PC-3 (cell line): ENCODE measurements at regions not wholly inside any gene's neighbourhood (a gene's known extent, or its start where the extent isn't known, plus 50 kb on each side); places are given as distances from the start of the nearest gene placed in this dataset.

Experiments used
- ATAC-seq: fragments of 200-7000 bp; cut with Tn5 transposase; 2 replicates; pipeline ENCODE4 v1.9.1; 2020; ENCODE audit warnings: mild to moderate bottlenecking, moderate library complexity
- BruUV-seq: library from RNA; stranded (reverse); fragments of 400-500 nt; replicated peaks from 2 replicates; lab custom pipeline; 2021; lab: Mats Ljungman, UMichigan
- CTCF ChIA-PET: fragments of 300-600 bp; sonication (Branson Sonifier 250); formaldehyde crosslinking; loops from one replicate; lab custom pipeline; 2022; ENCODE audit warnings: antibody characterized with exemption; lab: Charles Lee
- POLR2A ChIA-PET: fragments of 300-600 bp; sonication (Branson Sonifier 250); formaldehyde crosslinking; loops from one replicate; lab custom pipeline; 2022; ENCODE audit warnings: antibody characterized with exemption; ENCODE audit not compliant: unreplicated experiment; lab: Charles Lee
- DNase-seq: peaks from one replicate; pipeline ENCODE4 v3.0.0-alpha.2; 2015
- H2AFZ ChIP-seq: fragments of 300-600 bp; sonication (generic); 2 replicates; pipeline ENCODE4 v1.6.0; 2016; ENCODE audit warnings: antibody characterized with exemption, low read length
- H3F3A ChIP-seq: fragments of 300-600 bp; sonication (generic); one replicate; pipeline ENCODE4 v1.6.0; 2017; ENCODE audit warnings: antibody characterized with exemption, low read length, control low read depth, mild to moderate bottlenecking; ENCODE audit not compliant: unreplicated experiment
- H3K27ac ChIP-seq: fragments of 300-600 bp; sonication (generic); 2 replicates; pipeline ENCODE4 v1.5.1; 2016; ENCODE audit warnings: mild to moderate bottlenecking, low read length
- H3K27me3 ChIP-seq: fragments of 300-600 bp; sonication (generic); 2 replicates; pipeline ENCODE4 v1.6.1; 2016; ENCODE audit warnings: low read length, mixed read lengths
- H3K36me3 ChIP-seq: fragments of 300-600 bp; sonication (generic); 2 replicates; pipeline ENCODE4 v1.6.1; 2016; ENCODE audit warnings: low read depth, mixed run types, low read length, mixed read lengths
- H3K4me1 ChIP-seq: fragments of 300-600 bp; sonication (generic); 2 replicates; pipeline ENCODE4 v1.5.1; 2016; ENCODE audit warnings: low read length; ENCODE audit not compliant: insufficient read depth
- H3K4me2 ChIP-seq: fragments of 300-600 bp; sonication (generic); 2 replicates; pipeline ENCODE4 v1.6.0; 2016; ENCODE audit warnings: low read length
- H3K4me3 ChIP-seq: fragments of 300-600 bp; sonication (generic); 2 replicates; pipeline ENCODE4 v1.5.1; 2016; ENCODE audit warnings: mild to moderate bottlenecking, low read length, mixed read lengths
- H3K79me2 ChIP-seq: fragments of 300-600 bp; sonication (generic); 2 replicates; pipeline ENCODE4 v1.6.1; 2017; ENCODE audit warnings: low read length, mixed read lengths
- H3K9ac ChIP-seq: fragments of 300-600 bp; sonication (generic); 2 replicates; pipeline ENCODE4 v1.6.0; 2016; ENCODE audit warnings: mild to moderate bottlenecking, low read length
- H3K9me2 ChIP-seq: fragments of 300-600 bp; sonication (generic); replicated peaks from 2 replicates; pipeline ENCODE4 v1.6.1; 2016; ENCODE audit warnings: mixed run types, low read length, mixed read lengths
- H3K9me3 ChIP-seq: fragments of 300-600 bp; sonication (generic); 2 replicates; pipeline ENCODE4 v1.6.1; 2016; ENCODE audit warnings: low read length, mixed read lengths
- H4K20me1 ChIP-seq: fragments of 300-600 bp; sonication (generic); 2 replicates; pipeline ENCODE4 v1.6.1; 2016; ENCODE audit warnings: low read length, mixed read lengths
- CTCF ChIP-seq: fragments of 300-600 bp; sonication (generic); conservative IDR thresholded peaks from 2 replicates; pipeline ENCODE4 v1.5.1; 2017; ENCODE audit warnings: antibody characterized with exemption, low read depth, mild to moderate bottlenecking, low read length
- EZH2 ChIP-seq: fragments of 300-600 bp; sonication (generic); IDR thresholded peaks from one replicate; pipeline ENCODE4 v1.6.1; 2017; ENCODE audit warnings: antibody characterized with exemption, mild to moderate bottlenecking, low read length; ENCODE audit not compliant: unreplicated experiment
- EZH2phosphoT487 ChIP-seq: fragments of 300-600 bp; sonication (generic); IDR thresholded peaks from 2 replicates; pipeline ENCODE4 v1.6.1; 2018; ENCODE audit warnings: mild to moderate bottlenecking, antibody characterized with exemption, low read length, borderline replicate concordance
- intact Hi-C: fragments of 100-400 bp; cut with micrococcal nuclease; formaldehyde crosslinking; loops from 2 replicates; pipeline ENCODE4 v1.9.0; 2023

- no TSS peak for BruUV-seq
- H3K9me2 ChIP-seq, result no peaks in the 10 kb centered on the region
- ATAC-seq (no peak), DNase-seq (no peak)
- no peak overlapping the region for H3K4me2 ChIP-seq
- peaks cover 10% of the 10 kb centered on the region; the same call in 1 of the 2 replicates for H3K27me3 ChIP-seq
- H3K36me3 ChIP-seq, result no peaks in the 10 kb centered on the region
- no peaks in the 10 kb centered on the region for H4K20me1 ChIP-seq
- no peak overlapping the region for H3K9ac ChIP-seq
- no peaks in the 10 kb centered on the region for H3K4me1 ChIP-seq
- H3K4me3 ChIP-seq, result no peak overlapping the region
- no peak overlapping the region for H3K27ac ChIP-seq
- TF ChIP-seq CTCF (no peak), EZH2 (no peak), EZH2phosphoT487 (no peak)
- H3F3A ChIP-seq, result no peaks in the 10 kb centered on the region
- no peak overlapping the region for H2AFZ ChIP-seq
- CTCF ChIA-PET, result no interaction called here
- H3K9me3 ChIP-seq, result no peaks in the 10 kb centered on the region
- no peaks in the 10 kb centered on the region for H3K79me2 ChIP-seq
- intact Hi-C loops, result no loop called here
- POLR2A ChIA-PET, result no interaction called here
Observed at GRCh38 chr12:20096430-20096829, 271.9 kb upstream of the PDE3A start.

- no peak for DNase-seq
- no peak overlapping the region for H3K27ac ChIP-seq
- peaks cover 10% of the 10 kb centered on the region; the same call in 1 of the 2 replicates for H3K27me3 ChIP-seq
- H3K9ac ChIP-seq, result no peak overlapping the region
- H3K79me2 ChIP-seq, result no peaks in the 10 kb centered on the region
- H3K9me3 ChIP-seq, result no peaks in the 10 kb centered on the region
- H3K4me2 ChIP-seq, result no peak overlapping the region
- no TSS peak for BruUV-seq
- no peaks in the 10 kb centered on the region for H4K20me1 ChIP-seq
- no peak for ATAC-seq
- no peak overlapping the region for H3K4me3 ChIP-seq
- no peaks in the 10 kb centered on the region for H3K36me3 ChIP-seq
- no peaks in the 10 kb centered on the region for H3F3A ChIP-seq
- CTCF ChIA-PET, result no interaction called here
- no peaks in the 10 kb centered on the region for H3K9me2 ChIP-seq
- POLR2A ChIA-PET, result no interaction called here
- no peak overlapping the region for H2AFZ ChIP-seq
- no peaks in the 10 kb centered on the region for H3K4me1 ChIP-seq
- intact Hi-C loops, result no loop called here
- TF ChIP-seq EZH2 (no peak), CTCF (no peak), EZH2phosphoT487 (no peak)
Observed at GRCh38 chr12:20097626-20098025, 270.7 kb upstream of the PDE3A start.

DNA sequence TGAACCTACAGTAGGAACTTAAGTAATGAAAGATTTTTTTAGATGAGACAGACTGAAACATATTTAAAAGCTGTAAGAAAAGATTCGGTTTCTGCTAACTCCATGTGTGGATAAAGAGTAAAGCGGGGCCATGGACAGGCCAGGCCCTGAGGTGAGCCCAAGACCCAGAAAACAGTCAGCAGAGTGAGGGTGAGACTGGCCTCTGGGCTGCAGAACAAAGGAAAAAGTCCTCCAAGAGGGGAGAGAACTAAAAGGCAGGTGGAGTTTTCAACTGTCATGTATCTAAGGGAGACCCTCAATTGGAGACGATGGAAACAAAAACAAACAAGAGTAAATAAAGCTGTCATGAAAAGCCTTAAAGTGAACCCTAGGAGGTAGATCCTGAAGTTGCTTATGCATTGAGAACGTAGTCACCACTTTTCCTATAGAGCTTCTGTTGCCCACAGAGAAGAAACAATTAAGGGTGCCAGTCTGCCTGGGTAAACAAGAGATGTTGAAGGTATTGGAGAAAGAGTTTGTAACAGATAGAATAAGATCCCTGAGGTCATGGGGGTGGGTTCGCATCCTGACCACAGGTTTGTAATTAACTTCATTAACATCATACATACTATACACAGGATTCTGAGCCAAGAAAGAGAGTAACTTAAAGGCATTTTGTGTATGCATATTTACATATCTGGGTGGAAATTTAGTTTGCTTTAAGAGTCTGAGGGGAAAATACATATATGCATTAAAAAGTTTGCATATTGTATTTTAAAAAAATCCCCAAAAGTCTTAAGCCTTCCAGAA is 268.7 kb upstream of the PDE3A start:
- Histone ChIP-seq H3K4me3 (no peak overlapping the region), H3K27ac (no peak overlapping the region), H3K36me3 (no peaks in the 10 kb centered on the region), H3K4me2 (no peak overlapping the region), H3K79me2 (no peaks in the 10 kb centered on the region), H2AFZ (no peak overlapping the region), H3F3A (no peaks in the 10 kb centered on the region), H3K27me3 (peaks cover 10% of the 10 kb centered on the region; the same call in 1 of the 2 replicates), H4K20me1 (no peaks in the 10 kb centered on the region), H3K9me2 (no peaks in the 10 kb centered on the region), H3K4me1 (no peaks in the 10 kb centered on the region), H3K9me3 (no peaks in the 10 kb centered on the region), H3K9ac (no peak overlapping the region)
- TF ChIP-seq EZH2phosphoT487, result no peak
- no peak for TF ChIP-seq CTCF
- TF ChIP-seq EZH2, result no peak
- POLR2A ChIA-PET, result no interaction called here
- DNase-seq, result no peak
- intact Hi-C loops, result no loop called here
- BruUV-seq, result no TSS peak
- no peak for ATAC-seq
- CTCF ChIA-PET, result no interaction called here
